H1 (cell line): ENCODE measurements at regions not wholly inside any gene's neighbourhood (a gene's known extent, or its start where the extent isn't known, plus 50 kb on each side); places are given as distances from the start of the nearest gene placed in this dataset.
A peak's percentile ranks its signal among the peaks of the same experiment; 100 is the strongest.

ENCODE experiments used
- CTCF ChIA-PET: fragments of 300-600 bp; sonication (Branson Sonifier 250); formaldehyde crosslinking; loops from one replicate; lab custom pipeline; 2021; ENCODE audit not compliant: partially characterized antibody; lab: Charles Lee
- POLR2A ChIA-PET: fragments of 300-600 bp; sonication (Branson Sonifier 250); formaldehyde crosslinking; loops from one replicate; lab custom pipeline; 2021; ENCODE audit warnings: inconsistent platforms; ENCODE audit not compliant: partially characterized antibody; lab: Charles Lee
- DNase-seq, 2 experiments: peaks; one replicate each; pipeline versions ENCODE4 v3.0.0 to v3.0.0-alpha.2; 2010 to 2022; ENCODE audit warnings: low spot score in 2 of 2, low read depth in 1 of 2, mixed read lengths in 1 of 2
- FAIRE-seq: peaks from 2 replicates; lab custom pipeline; 2011; peaks lifted over from hg19 to GRCh38; lab: Jason Lieb, UNC
- H2AFZ ChIP-seq: 2 replicates; pipeline ENCODE4 v1.8.1; 2012; ENCODE audit warnings: low read length, inconsistent platforms
- H2AK5ac ChIP-seq: 2 replicates; pipeline ENCODE4 v1.6.1; 2013; ENCODE audit warnings: low read depth, low read length
- H2BK120ac ChIP-seq: replicated peaks from 2 replicates; pipeline ENCODE3; 2013; ENCODE audit warnings: low read depth, low read length, inconsistent platforms
- H2BK12ac ChIP-seq: 2 replicates; pipeline ENCODE4 v1.6.1; 2013; ENCODE audit warnings: low read depth, low read length
- H2BK15ac ChIP-seq: 2 replicates; pipeline ENCODE4 v1.6.1; 2013; ENCODE audit warnings: low read length
- H2BK20ac ChIP-seq: 2 replicates; pipeline ENCODE4 v1.6.1; 2013; ENCODE audit warnings: low read length
- H2BK5ac ChIP-seq: 2 replicates; pipeline ENCODE4 v1.6.1; 2013; ENCODE audit warnings: low read depth, low read length
- H3K14ac ChIP-seq: 2 replicates; pipeline ENCODE4 v1.6.1; 2013; ENCODE audit warnings: inconsistent platforms; ENCODE audit not compliant: insufficient read length
- H3K18ac ChIP-seq: 2 replicates; pipeline ENCODE4 v1.6.1; 2013; ENCODE audit warnings: low read length; ENCODE audit errors: extremely low read depth
- H3K23ac ChIP-seq: 2 replicates; pipeline ENCODE4 v1.6.1; 2013; ENCODE audit warnings: inconsistent platforms; ENCODE audit not compliant: insufficient read length
- H3K23me2 ChIP-seq: 2 replicates; pipeline ENCODE4 v1.6.1; 2013; ENCODE audit warnings: low read depth, low read length
- H3K27ac ChIP-seq: 2 replicates; pipeline ENCODE4 v1.6.1; 2011; ENCODE audit warnings: low read depth, low read length, inconsistent platforms
- H3K27me3 ChIP-seq, 4 experiments: replicated peaks in 1 of 4; 1 replicate in 1 of 4; 2 replicates in 3 of 4; pipeline versions ENCODE4 v1.6.1 to v1.8.1; 2011 to 2013; ENCODE audit warnings: low read length in 3 of 4, mild to moderate bottlenecking in 3 of 4, inconsistent platforms in 2 of 4, mixed read lengths in 2 of 4, moderate library complexity in 1 of 4; ENCODE audit not compliant: control insufficient read depth in 3 of 4, insufficient read depth in 3 of 4; ENCODE audit errors: extremely low read depth in 1 of 4
- H3K36me3 ChIP-seq, 4 experiments: 2 replicates each; pipeline versions ENCODE4 v1.6.1 to v1.8.1; 2011 to 2013; ENCODE audit warnings: mild to moderate bottlenecking in 4 of 4, low read length in 3 of 4, moderate library complexity in 2 of 4, control low read depth in 1 of 4, inconsistent platforms in 1 of 4; ENCODE audit not compliant: insufficient read depth in 4 of 4, control insufficient read depth in 2 of 4
- H3K4ac ChIP-seq: replicated peaks from 2 replicates; pipeline ENCODE3; 2013; ENCODE audit warnings: low read length, low read depth, mixed read lengths, inconsistent platforms; ENCODE audit not compliant: insufficient read length
- H3K4me1 ChIP-seq, 4 experiments: replicated peaks in 1 of 4; 1 replicate in 1 of 4; 2 replicates in 3 of 4; pipeline versions ENCODE4 v1.6.1 to v1.8.1; 2011 to 2013; ENCODE audit warnings: low read length in 3 of 4, inconsistent platforms in 2 of 4, mixed read lengths in 1 of 4; ENCODE audit not compliant: insufficient read depth in 4 of 4, control insufficient read depth in 3 of 4
- H3K4me2 ChIP-seq, 2 experiments: 2 replicates each; pipeline versions ENCODE4 v1.6.1 to v1.8.1; 2011 to 2013; ENCODE audit warnings: low read depth in 2 of 2, low read length in 2 of 2, control low read depth in 1 of 2, inconsistent platforms in 1 of 2, mild to moderate bottlenecking in 1 of 2; ENCODE audit not compliant: insufficient read depth in 1 of 2
- H3K4me3 ChIP-seq, 4 experiments: fragments of 200-600, 300-600 bp in 1 of 4; sonication (generic), shearing (Covaris generic), sonication (Bioruptor Twin) in 1 of 4; 2 replicates each; pipeline versions ENCODE4 v1.5.1 to v1.8.1; 2011 to 2016; ENCODE audit warnings: low read length in 4 of 4, low read depth in 3 of 4, control low read depth in 2 of 4, inconsistent platforms in 2 of 4, mild to moderate bottlenecking in 2 of 4, mixed read lengths in 1 of 4, moderate library complexity in 1 of 4; ENCODE audit not compliant: insufficient read depth in 2 of 4; ENCODE audit errors: extremely low read depth in 1 of 4
- H3K56ac ChIP-seq: replicated peaks from 2 replicates; pipeline ENCODE3; 2013; ENCODE audit warnings: low read depth, mild to moderate bottlenecking, mixed read lengths, low read length, inconsistent platforms; ENCODE audit not compliant: insufficient read length
- H3K79me1 ChIP-seq: 2 replicates; pipeline ENCODE4 v1.6.1; 2013; ENCODE audit warnings: low read depth, low read length, control low read depth
- H3K79me2 ChIP-seq, 2 experiments: 2 replicates each; pipeline versions ENCODE4 v1.6.1 to v1.8.1; 2012 to 2013; ENCODE audit warnings: low read length in 2 of 2, mild to moderate bottlenecking in 2 of 2, inconsistent platforms in 1 of 2; ENCODE audit not compliant: insufficient read depth in 2 of 2, control insufficient read depth in 1 of 2
- H3K9ac ChIP-seq, 4 experiments: replicated peaks in 1 of 4; 1 replicate in 1 of 4; 2 replicates in 3 of 4; pipeline versions ENCODE4 v1.6.1 to v1.8.1; 2011 to 2013; ENCODE audit warnings: low read depth in 3 of 4, low read length in 3 of 4, control low read depth in 2 of 4, mild to moderate bottlenecking in 2 of 4, moderate library complexity in 2 of 4, inconsistent platforms in 1 of 4; ENCODE audit errors: extremely low read depth in 1 of 4
- H3K9me3 ChIP-seq, 2 experiments: 2 replicates each; pipeline versions ENCODE4 v1.6.1 to v1.8.1; 2012 to 2013; ENCODE audit warnings: mild to moderate bottlenecking in 2 of 2, moderate library complexity in 2 of 2, control low read depth in 1 of 2, inconsistent platforms in 1 of 2, low read depth in 1 of 2, low read length in 1 of 2, mixed read lengths in 1 of 2; ENCODE audit not compliant: insufficient read depth in 2 of 2
- H4K20me1 ChIP-seq, 2 experiments: replicated peaks in 1 of 2; 2 replicates each; pipeline versions ENCODE3 to v1.8.1; 2011 to 2013; ENCODE audit warnings: inconsistent platforms in 2 of 2, low read length in 2 of 2, mild to moderate bottlenecking in 1 of 2; ENCODE audit not compliant: insufficient read depth in 2 of 2, control insufficient read depth in 1 of 2
- H4K5ac ChIP-seq: 2 replicates; pipeline ENCODE4 v1.6.1; 2013; ENCODE audit warnings: low read length, low read depth, mixed read lengths, inconsistent platforms; ENCODE audit not compliant: insufficient read length
- H4K8ac ChIP-seq: 2 replicates; pipeline ENCODE4 v1.8.0; 2013; ENCODE audit warnings: mild to moderate bottlenecking, moderate library complexity, low read length, inconsistent platforms; ENCODE audit not compliant: insufficient read depth; ENCODE audit errors: extremely low read depth
- H4K91ac ChIP-seq: replicated peaks from 2 replicates; pipeline ENCODE3; 2013; ENCODE audit warnings: low read length, mixed read lengths, inconsistent platforms; ENCODE audit not compliant: insufficient read length
- ASH2L ChIP-seq: fragments of 200-600, 300-600 bp; sonication (generic); IDR thresholded peaks from one replicate; pipeline ENCODE4 v1.7.1; 2017; ENCODE audit warnings: low read length
- CREB1 ChIP-seq: IDR thresholded peaks from 2 replicates; pipeline ENCODE4 v1.6.1; 2012; ENCODE audit warnings: inconsistent platforms
- HDAC2 ChIP-seq, 2 experiments: fragments of 300-600 bp in 1 of 2; sonication (generic) in 1 of 2; IDR thresholded peaks; 2 replicates each; pipeline ENCODE4 v1.6.1; 2011 to 2012; ENCODE audit warnings: low read depth in 2 of 2, low read length in 2 of 2, mild to moderate bottlenecking in 2 of 2, moderate library complexity in 2 of 2, borderline replicate concordance in 1 of 2, inconsistent platforms in 1 of 2
- KDM4A ChIP-seq: IDR thresholded peaks from one replicate; pipeline ENCODE4 v1.7.1; 2012; ENCODE audit warnings: low read depth, mild to moderate bottlenecking, moderate library complexity, low read length, inconsistent platforms; ENCODE audit not compliant: severe bottlenecking
- RNF2 ChIP-seq: fragments of 200-900, 300-1000 bp; sonication (generic); IDR thresholded peaks from 2 replicates; pipeline ENCODE4 v1.7.1; 2016; ENCODE audit warnings: borderline replicate concordance, low read depth, mild to moderate bottlenecking, antibody characterized with exemption, low read length; ENCODE audit not compliant: poor library complexity, severe bottlenecking; ENCODE audit errors: missing control alignments
- SUZ12 ChIP-seq: fragments of 200-600 bp; sonication (generic); IDR thresholded peaks from 2 replicates; pipeline ENCODE4 v1.6.1; 2012; ENCODE audit warnings: mild to moderate bottlenecking, inconsistent platforms, low read length, moderate library complexity, mixed read lengths
- YY1 ChIP-seq: IDR thresholded peaks from 2 replicates; pipeline ENCODE4 v1.6.1; 2011; ENCODE audit warnings: low read depth, mild to moderate bottlenecking, low read length
- WGBS, 2 experiments: shearing (Covaris generic) in 1 of 2; methylation state at CpG; one replicate each; pipeline versions ENCODE4 v1.1.6 to v1.1.7; 2013 to 2015; ENCODE audit warnings: low lambda C conversion rate in 2 of 2, mixed read lengths in 2 of 2, inconsistent platforms in 1 of 2, low coverage in 1 of 2, missing lambda C conversion rate in 1 of 2; ENCODE audit not compliant: insufficient replicate concordance in 2 of 2, insufficient coverage in 1 of 2, insufficient read length in 1 of 2; ENCODE audit errors: extremely low coverage in 1 of 2, missing lambda C conversion rate in 1 of 2; 5-methylcytosine and 5-hydroxymethylcytosine counted together
- TF ChIP-seq, protein P1 (sequence below), 3 experiments: IDR thresholded peaks; 1 replicate in 2 of 3; 2 replicates in 1 of 3; pipeline versions ENCODE4 v1.5.1 to v1.6.1; 2011; ENCODE audit warnings: low read length in 3 of 3, mild to moderate bottlenecking in 3 of 3, inconsistent platforms in 2 of 3, low read depth in 1 of 3, moderate library complexity in 1 of 3; ENCODE audit not compliant: insufficient read depth in 1 of 3; ENCODE audit errors: control extremely low read depth in 1 of 3

DNA sequence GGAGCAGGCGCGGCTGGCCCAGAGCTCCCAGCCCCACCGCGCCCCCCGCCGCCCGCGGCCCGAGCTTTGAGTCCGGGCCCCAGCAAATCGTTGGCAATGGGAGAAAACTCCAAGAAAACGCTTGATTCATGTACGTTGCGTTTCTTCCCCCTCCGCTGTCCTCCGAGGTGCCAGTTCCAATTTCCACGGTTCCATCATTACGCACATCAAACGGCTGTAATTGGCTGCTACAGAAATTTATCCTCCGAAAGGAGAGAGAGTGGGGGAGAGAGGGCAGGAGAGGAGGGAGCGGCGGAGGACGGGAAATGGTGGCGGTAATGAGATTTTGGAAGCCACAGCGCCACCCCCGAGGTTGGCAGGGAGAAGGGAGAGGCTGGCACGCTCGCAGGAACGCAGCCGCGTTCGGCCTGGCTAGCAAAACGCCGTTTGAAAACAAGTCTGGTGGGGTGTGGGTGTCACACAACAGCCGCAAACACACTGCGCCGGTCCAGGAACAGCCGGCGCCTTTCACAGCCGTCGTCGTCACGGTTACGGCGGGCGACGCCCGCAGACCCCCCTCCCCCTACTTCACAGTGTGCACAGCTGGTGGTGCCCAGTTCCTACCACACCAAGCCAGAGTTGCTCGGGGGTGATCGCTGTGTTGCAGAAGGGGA is 57.5 kb downstream of the UNCX start:
- Histone ChIP-seq H3K27ac (no peak overlapping the region), H3K14ac (no peak overlapping the region), H3K9ac (no peak overlapping the region), H3K36me3 (no peaks in the 10 kb centered on the region), H3K4me2 (peak overlapping the region; percentile 61 to 89), H2BK12ac (no peak overlapping the region), H3K79me2 (no peaks in the 10 kb centered on the region), H3K56ac (no peak overlapping the region), H3K4ac (no peak overlapping the region), H2AK5ac (no peak overlapping the region), H2BK15ac (no peak overlapping the region), H3K23ac (no peak overlapping the region), H3K18ac (no peak overlapping the region), H4K8ac (0 out of 2 replicates have a peak overlapping the region, but pooled peaks have one; percentile 19), H2BK20ac (no peak overlapping the region; the same call in 1 of the 2 replicates), H4K20me1 (no peaks in the 10 kb centered on the region), H3K79me1 (no peaks in the 10 kb centered on the region), H3K23me2 (peaks cover 7% of the 10 kb centered on the region; the same call in 1 of the 2 replicates), H2BK5ac (peak overlapping the region; percentile 52; the same call in 1 of the 2 replicates), H3K4me1 (peaks cover 0 to 6% (median 0%) of the 10 kb centered on the region in 4 experiments; a peak in 2 of 7 replicates), H3K27me3 (peaks cover 0 to 28% (median 21%) of the 10 kb centered on the region in 4 experiments; a peak in 6 of 7 replicates), H4K91ac (no peak overlapping the region), H3K9me3 (no peaks in the 10 kb centered on the region), H3K4me3 (peak overlapping the region; percentile 32 to 63 (median 42)), H2BK120ac (no peak overlapping the region), H2AFZ (no peak overlapping the region; the same call in 1 of the 2 replicates), H4K5ac (no peak overlapping the region)
- DNase-seq (peak in 1 of 2 experiments; percentile 69), FAIRE-seq (no peak)
- ChIA-PET POLR2A (interaction anchor here (0.5 to 1.6 kb wide), 3 partner anchors 12 to 191 kb away, joined by 3 to 5 read pairs (median 3); no protein-coding TSS in a partner anchor), CTCF (interaction anchor here (1.2 to 1.8 kb wide), 5 partner anchors 10 to 106 kb away, joined by 4 to 5 read pairs (median 4); no protein-coding TSS in a partner anchor)
- 19% methylated on average over 39 of the region's 50 CpGs; no CpG with 5 or more reads in 1 of the 2 experiments for WGBS, 2 experiments
- TF ChIP-seq KDM4A (peak; percentile 56), HDAC2 (IDR thresholded peaks at IDR 0.05; ENCODE audit: borderline replicate concordance in 1 of 2, low read depth in 2 of 2, low read length in 2 of 2) (peak in 1 of 2 experiments; percentile 69; a peak in 1 of 4 replicates), ASH2L (peak; percentile 72), SUZ12 (peak; percentile 34; the same call in 1 of the 2 replicates), CREB1 (peak; percentile 63; the same call in 1 of the 2 replicates), YY1 (0 out of 2 replicates have a peak, but pooled peaks have one; percentile 37), RNF2 (peak; percentile 58)
- TF ChIP-seq, protein P1, sequence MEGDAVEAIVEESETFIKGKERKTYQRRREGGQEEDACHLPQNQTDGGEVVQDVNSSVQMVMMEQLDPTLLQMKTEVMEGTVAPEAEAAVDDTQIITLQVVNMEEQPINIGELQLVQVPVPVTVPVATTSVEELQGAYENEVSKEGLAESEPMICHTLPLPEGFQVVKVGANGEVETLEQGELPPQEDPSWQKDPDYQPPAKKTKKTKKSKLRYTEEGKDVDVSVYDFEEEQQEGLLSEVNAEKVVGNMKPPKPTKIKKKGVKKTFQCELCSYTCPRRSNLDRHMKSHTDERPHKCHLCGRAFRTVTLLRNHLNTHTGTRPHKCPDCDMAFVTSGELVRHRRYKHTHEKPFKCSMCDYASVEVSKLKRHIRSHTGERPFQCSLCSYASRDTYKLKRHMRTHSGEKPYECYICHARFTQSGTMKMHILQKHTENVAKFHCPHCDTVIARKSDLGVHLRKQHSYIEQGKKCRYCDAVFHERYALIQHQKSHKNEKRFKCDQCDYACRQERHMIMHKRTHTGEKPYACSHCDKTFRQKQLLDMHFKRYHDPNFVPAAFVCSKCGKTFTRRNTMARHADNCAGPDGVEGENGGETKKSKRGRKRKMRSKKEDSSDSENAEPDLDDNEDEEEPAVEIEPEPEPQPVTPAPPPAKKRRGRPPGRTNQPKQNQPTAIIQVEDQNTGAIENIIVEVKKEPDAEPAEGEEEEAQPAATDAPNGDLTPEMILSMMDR (IDR thresholded peaks at IDR 0.05; ENCODE audit: control extremely low read depth in 1 of 3, insufficient read depth in 1 of 3, low read depth in 1 of 3, low read length in 3 of 3): no peak
